ENCODE measurements at regions not wholly inside any gene's neighbourhood (a gene's known extent, or its start where the extent isn't known, plus 50 kb on each side); places are given as distances from the start of the nearest gene placed in this dataset.

GRCh38 chr14:51441001-51441400 is 201.0 kb downstream of the TMX1 start:
- Histone ChIP-seq H3K4me3 (ENCODE audit: low read depth, low read length) (no peak overlapping the region), H3K4me1 (ENCODE audit: control insufficient read depth, insufficient read depth, low read length) (no peaks in the 10 kb centered on the region), H3K36me3 (ENCODE audit: control insufficient read depth in 2 of 2, insufficient read depth in 1 of 2, low read length in 2 of 2) (no peaks in the 10 kb centered on the region), H3K9me3 (ENCODE audit: control insufficient read depth, insufficient read depth, low read depth, low read length) (no peaks in the 10 kb centered on the region), H3K27ac (ENCODE audit: extremely low read depth, low read depth, low read length) (no peak overlapping the region)
- ChIA-PET POLR2A (no interaction called here), CTCF (interaction anchor here (0.8 kb wide), 1 partner anchor 159 kb away, joined by 3 read pairs; no protein-coding TSS in a partner anchor)
- TF ChIP-seq ZNF174 (tag by site-specific recombination; IDR thresholded peaks at IDR 0.05) (no peak), MEIS1 (CRISPR knock-in tag; IDR thresholded peaks at IDR 0.05; ENCODE audit: borderline replicate concordance) (no peak), ZBTB10 (tag by site-specific recombination; IDR thresholded peaks at IDR 0.05) (no peak), ZNF335 (tag by site-specific recombination; conservative IDR thresholded peaks at IDR 0.05) (peak; percentile 42)

- no peak for TF ChIP-seq ZNF561 (tag by site-specific recombination; IDR thresholded peaks at IDR 0.05; ENCODE audit: borderline replicate concordance)
- no peak for TF ChIP-seq ZNF24 (tag by site-specific recombination; IDR thresholded peaks at IDR 0.05)
- no peak for TF ChIP-seq ZNF837 (tag by site-specific recombination; IDR thresholded peaks at IDR 0.05)
- TF ChIP-seq ZNF560 (tag by site-specific recombination; IDR thresholded peaks at IDR 0.05; ENCODE audit: borderline replicate concordance): no peak
- no peak for TF ChIP-seq ZNF146 (tag by site-specific recombination; IDR thresholded peaks at IDR 0.05)
- no peak for TF ChIP-seq ZNF18 (tag by site-specific recombination; IDR thresholded peaks at IDR 0.05)
- no peak for TF ChIP-seq ZNF280C (tag by site-specific recombination; IDR thresholded peaks at IDR 0.05)
- TF ChIP-seq ZNF623 (tag by site-specific recombination; IDR thresholded peaks at IDR 0.05): no peak
- TF ChIP-seq ZNF521 (tag by site-specific recombination; IDR thresholded peaks at IDR 0.05): no peak
- no peak for TF ChIP-seq ZBTB1 (tag by site-specific recombination; IDR thresholded peaks at IDR 0.05)
- TF ChIP-seq YY1 (tag by site-specific recombination; IDR thresholded peaks at IDR 0.05): no peak
- no peak for TF ChIP-seq ZNF416 (tag by site-specific recombination; IDR thresholded peaks at IDR 0.05)
- TF ChIP-seq ZNF280D (tag by site-specific recombination; IDR thresholded peaks at IDR 0.05): no peak
- no peak for TF ChIP-seq ZNF785 (tag by site-specific recombination; IDR thresholded peaks at IDR 0.05)
- TF ChIP-seq ZNF211 (tag by site-specific recombination; IDR thresholded peaks at IDR 0.05; ENCODE audit: low read depth): no peak
- no peak for TF ChIP-seq ELK4 (IDR thresholded peaks at IDR 0.05; ENCODE audit: borderline replicate concordance, low read depth, low read length)
- no peak for TF ChIP-seq ZNF777 (tag by site-specific recombination; IDR thresholded peaks at IDR 0.05; ENCODE audit: borderline replicate concordance)
- TF ChIP-seq ZNF23 (tag by site-specific recombination; IDR thresholded peaks at IDR 0.05; ENCODE audit: borderline replicate concordance): no peak
- TF ChIP-seq ZNF473 (tag by site-specific recombination; IDR thresholded peaks at IDR 0.05): no peak
- H3K4me3 ChIP-seq (ENCODE audit: low read depth, low read length): no peak overlapping the region
- no peaks in the 10 kb centered on the region for H3K9me3 ChIP-seq (ENCODE audit: control insufficient read depth, insufficient read depth, low read depth, low read length)
- CTCF ChIA-PET: interaction anchor here (1.5 kb wide), 1 partner anchor 159 kb away, joined by 3 read pairs; no protein-coding TSS in a partner anchor
- H3K27ac ChIP-seq (ENCODE audit: extremely low read depth, low read depth, low read length): no peak overlapping the region
- POLR2A ChIA-PET: no interaction called here
- no peaks in the 10 kb centered on the region for H3K4me1 ChIP-seq (ENCODE audit: control insufficient read depth, insufficient read depth, low read length)
- no peaks in the 10 kb centered on the region for H3K36me3 ChIP-seq (ENCODE audit: control insufficient read depth in 2 of 2, insufficient read depth in 1 of 2, low read length in 2 of 2)
These were observed 202.6 kb downstream of the TMX1 start for GRCh38 chr14:51442513-51443175.
